K562 (cell line): ENCODE measurements at regions not wholly inside any gene's neighbourhood (a gene's known extent, or its start where the extent isn't known, plus 50 kb on each side); places are given as distances from the start of the nearest gene placed in this dataset.
A peak's percentile ranks its signal among the peaks of the same experiment; 100 is the strongest.

Experiments
- CHAMP1 ChIP-seq: fragments of 450-650 bp; IDR thresholded peaks from 2 replicates; pipeline ENCODE4 v1.6.1; 2016; ENCODE audit warnings: mild to moderate bottlenecking
- FOXM1 ChIP-seq, 2 experiments: fragments of 450-650 bp in 1 of 2; sonication (generic) in 1 of 2; formaldehyde crosslinking in 1 of 2; IDR thresholded peaks; 2 replicates each; pipeline versions ENCODE4 v1.6.1 to v1.9.0; 2017 to 2022; ENCODE audit warnings: low read depth in 2 of 2, mild to moderate bottlenecking in 2 of 2, missing genetic modification reagents in 1 of 2, moderate library complexity in 1 of 2
- FUS ChIP-seq: fragments of 200-400 bp; formaldehyde crosslinking; optimal IDR thresholded peaks from 2 replicates; pipeline ENCODE3; 2017; ENCODE audit warnings: low read depth, low read length
- KAT2B ChIP-seq: IDR thresholded peaks from one replicate; pipeline ENCODE4 v1.6.1; 2012; ENCODE audit warnings: low read depth, mild to moderate bottlenecking, control low read depth, inconsistent platforms, low read length, moderate library complexity
- KDM5B ChIP-seq: fragments of 200-600 bp; sonication (generic); IDR thresholded peaks from 2 replicates; pipeline ENCODE4 v1.6.1; 2012; ENCODE audit warnings: low read depth, mild to moderate bottlenecking, moderate library complexity, low read length, control low read depth, inconsistent platforms; ENCODE audit not compliant: insufficient replicate concordance
- MCM7 ChIP-seq, 2 experiments: fragments of 450-650 bp; IDR thresholded peaks; 2 replicates each; pipeline ENCODE4 v1.6.1; 2016 to 2018
- MECOM ChIP-seq: fragments of 250-450 bp; sonication (Bioruptor Pico); IDR thresholded peaks from 2 replicates; pipeline ENCODE4 v1.8.0; 2022; ENCODE audit warnings: inconsistent platforms
- NR2F6 ChIP-seq: fragments of 450-650 bp; formaldehyde crosslinking; IDR thresholded peaks from 2 replicates; pipeline ENCODE4 v1.4.0; 2020; ENCODE audit warnings: mild to moderate bottlenecking
- PCBP1 ChIP-seq: fragments of 200-400 bp; formaldehyde crosslinking; IDR thresholded peaks from 2 replicates; pipeline ENCODE4 v1.6.1; 2018; ENCODE audit warnings: mild to moderate bottlenecking, low read depth, low read length; ENCODE audit not compliant: poor library complexity, severe bottlenecking
- PHTF2 ChIP-seq: fragments of 250-450 bp; sonication (Bioruptor Pico); IDR thresholded peaks from 2 replicates; pipeline ENCODE4 v1.5.0; 2021; ENCODE audit warnings: mild to moderate bottlenecking
- POLR2A ChIP-seq: fragments of 450-650 bp; conservative IDR thresholded peaks from 2 replicates; pipeline ENCODE4 v1.6.1; 2016
- POLR3A ChIP-seq: IDR thresholded peaks from 2 replicates; pipeline ENCODE4 v1.6.1; 2011; ENCODE audit warnings: borderline replicate concordance, mild to moderate bottlenecking, moderate library complexity; ENCODE audit not compliant: insufficient read length, insufficient read depth; ENCODE audit errors: extremely low read depth
- RNF219 ChIP-seq: fragments of 250-450 bp; sonication (Bioruptor Pico); IDR thresholded peaks from 2 replicates; pipeline ENCODE4 v1.5.0; 2022; ENCODE audit warnings: mild to moderate bottlenecking
- SETDB1 ChIP-seq: IDR thresholded peaks from one replicate; pipeline ENCODE4 v1.6.1; 2012; ENCODE audit warnings: low read length, control low read depth, inconsistent platforms
- TAF15 ChIP-seq: fragments of 200-400 bp; formaldehyde crosslinking; IDR thresholded peaks from 2 replicates; pipeline ENCODE4 v1.6.1; 2017; ENCODE audit warnings: mild to moderate bottlenecking, low read depth, low read length, moderate library complexity
- TEAD2 ChIP-seq: fragments of 450-650 bp; IDR thresholded peaks from 2 replicates; pipeline ENCODE4 v1.6.1; 2016; ENCODE audit warnings: missing genetic modification characterization, control low read depth, missing compliant biosample characterization
- THAP7 ChIP-seq: fragments of 250-450 bp; sonication (Bioruptor Pico); IDR thresholded peaks from 2 replicates; pipeline ENCODE4 v1.5.0; 2021
- TRIM24 ChIP-seq, 2 experiments: fragments of 450-650 bp; IDR thresholded peaks; 2 replicates each; pipeline ENCODE4 v1.6.1; 2016
- ZFP91 ChIP-seq: sonication (generic); formaldehyde crosslinking; IDR thresholded peaks from 2 replicates; pipeline ENCODE4 v1.8.0; 2022; ENCODE audit warnings: mild to moderate bottlenecking, missing genetic modification reagents
- ZNF133 ChIP-seq: fragments of 250-450 bp; sonication (Bioruptor Pico); IDR thresholded peaks from 2 replicates; pipeline ENCODE4 v1.4.0; 2020; ENCODE audit warnings: mild to moderate bottlenecking
- ZNF280A ChIP-seq: fragments of 450-650 bp; IDR thresholded peaks from 2 replicates; pipeline ENCODE4 v1.6.1; 2018; ENCODE audit warnings: mild to moderate bottlenecking, low read depth; ENCODE audit not compliant: partially characterized antibody

GRCh38 chr17:36722121-36722902, 120.9 kb downstream of the MRM1 start (continued):
- TF ChIP-seq ZFP91 (CRISPR knock-in tag) (no peak), POLR3A (no peak), KDM5B (peak; percentile 20), TAF15 (no peak), MCM7 (IDR thresholded peaks at IDR 0.05) (no peak), POLR2A (peak; percentile 77), ZNF280A (no peak), MECOM (CRISPR knock-in tag) (peak; percentile 1; the same call in 1 of the 2 replicates), TRIM24 (IDR thresholded peaks at IDR 0.05) (no peak), THAP7 (no peak), CHAMP1 (no peak), ZNF133 (CRISPR knock-in tag) (no peak), PCBP1 (peak; percentile 55), RNF219 (CRISPR knock-in tag) (no peak), FUS (no peak), FOXM1 (IDR thresholded peaks at IDR 0.05; ENCODE audit: low read depth) (no peak), FOXM1 (CRISPR knock-in tag; IDR thresholded peaks at IDR 0.05; ENCODE audit: low read depth) (no peak), PHTF2 (CRISPR knock-in tag) (no peak), NR2F6 (CRISPR knock-in tag) (no peak), SETDB1 (no peak), TEAD2 (tag) (no peak), KAT2B (no peak)
